HepG2 (cell line): ENCODE measurements at regions not wholly inside any gene's neighbourhood (a gene's known extent, or its start where the extent isn't known, plus 50 kb on each side); places are given as distances from the start of the nearest gene placed in this dataset.

ENCODE experiments used
- CREM ChIP-seq, 2 experiments: sonication (generic) in 1 of 2; formaldehyde crosslinking in 1 of 2; IDR thresholded peaks; 2 replicates each; pipeline versions ENCODE4 v1.4.0 to v1.6.1; 2016 to 2020; ENCODE audit warnings: antibody characterized with exemption in 1 of 2, mild to moderate bottlenecking in 1 of 2, missing genetic modification reagents in 1 of 2
- IRF2 ChIP-seq: IDR thresholded peaks from 2 replicates; pipeline ENCODE4 v1.6.1; 2018; ENCODE audit warnings: missing genetic modification reagents, missing compliant biosample characterization
- KDM4B ChIP-seq: sonication (generic); formaldehyde crosslinking; IDR thresholded peaks from 2 replicates; pipeline ENCODE4 v1.4.0; 2020; ENCODE audit warnings: missing genetic modification reagents
- PRPF4 ChIP-seq: fragments of 200-400 bp; formaldehyde crosslinking; IDR thresholded peaks from 2 replicates; pipeline ENCODE4 v1.6.1; 2016; ENCODE audit warnings: low read length, low read depth; ENCODE audit not compliant: poor library complexity, severe bottlenecking
- TF ChIP-seq, protein P1 (sequence below): sonication (generic); formaldehyde crosslinking; IDR thresholded peaks from 2 replicates; pipeline ENCODE4 v1.8.0; 2022; ENCODE audit warnings: mild to moderate bottlenecking, missing genetic modification reagents, borderline replicate concordance
- TF ChIP-seq, protein P2 (sequence below): sonication (generic); formaldehyde crosslinking; IDR thresholded peaks from 2 replicates; pipeline ENCODE4 v1.4.0; 2020; ENCODE audit warnings: missing genetic modification reagents, borderline replicate concordance
- TF ChIP-seq, protein P3 (sequence below), 2 experiments: sonication (generic) in 1 of 2; formaldehyde crosslinking in 1 of 2; IDR thresholded peaks; 2 replicates each; pipeline versions ENCODE4 v1.4.0 to v1.6.1; 2016 to 2020; ENCODE audit warnings: borderline replicate concordance in 1 of 2, low read depth in 1 of 2, mild to moderate bottlenecking in 1 of 2, missing genetic modification reagents in 1 of 2

DNA sequence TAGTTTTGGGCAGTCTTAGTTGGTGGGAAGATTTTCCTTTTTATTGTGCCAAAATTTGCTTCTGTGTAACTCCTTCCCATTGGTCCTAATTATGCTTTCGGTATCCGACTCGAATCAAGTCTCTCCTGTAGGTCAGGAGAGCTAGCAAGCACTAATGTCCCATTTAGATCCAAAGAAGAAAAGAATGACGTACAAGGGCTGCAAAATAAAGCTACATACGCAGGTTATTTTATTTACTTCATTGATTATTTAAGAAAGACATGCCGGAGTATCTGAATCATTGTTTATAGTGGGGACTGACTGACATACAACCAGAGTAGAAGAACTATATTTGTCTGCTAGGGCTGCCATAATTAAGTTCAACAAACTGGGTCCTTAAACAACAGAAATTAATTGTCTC, 648.5 kb downstream of the CPS1 start (continued):
- TF ChIP-seq CREM (IDR thresholded peaks at IDR 0.05) (no peak), CREM (CRISPR knock-in tag; IDR thresholded peaks at IDR 0.05) (no peak), PRPF4 (no peak), IRF2 (no peak), KDM4B (CRISPR knock-in tag) (no peak)
- TF ChIP-seq, protein P1, sequence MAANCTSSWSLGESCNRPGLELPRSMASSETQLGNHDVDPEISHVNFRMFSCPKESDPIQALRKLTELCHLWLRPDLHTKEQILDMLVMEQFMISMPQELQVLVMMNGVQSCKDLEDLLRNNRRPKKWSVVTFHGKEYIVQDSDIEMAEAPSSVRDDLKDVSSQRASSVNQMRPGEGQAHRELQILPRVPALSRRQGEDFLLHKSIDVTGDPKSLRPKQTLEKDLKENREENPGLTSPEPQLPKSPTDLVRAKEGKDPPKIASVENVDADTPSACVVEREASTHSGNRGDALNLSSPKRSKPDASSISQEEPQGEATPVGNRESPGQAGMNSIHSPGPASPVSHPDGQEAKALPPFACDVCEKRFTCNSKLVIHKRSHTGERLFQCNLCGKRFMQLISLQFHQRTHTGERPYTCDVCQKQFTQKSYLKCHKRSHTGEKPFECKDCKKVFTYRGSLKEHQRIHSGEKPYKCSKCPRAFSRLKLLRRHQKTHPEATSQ, result no peak
- TF ChIP-seq, protein P2, sequence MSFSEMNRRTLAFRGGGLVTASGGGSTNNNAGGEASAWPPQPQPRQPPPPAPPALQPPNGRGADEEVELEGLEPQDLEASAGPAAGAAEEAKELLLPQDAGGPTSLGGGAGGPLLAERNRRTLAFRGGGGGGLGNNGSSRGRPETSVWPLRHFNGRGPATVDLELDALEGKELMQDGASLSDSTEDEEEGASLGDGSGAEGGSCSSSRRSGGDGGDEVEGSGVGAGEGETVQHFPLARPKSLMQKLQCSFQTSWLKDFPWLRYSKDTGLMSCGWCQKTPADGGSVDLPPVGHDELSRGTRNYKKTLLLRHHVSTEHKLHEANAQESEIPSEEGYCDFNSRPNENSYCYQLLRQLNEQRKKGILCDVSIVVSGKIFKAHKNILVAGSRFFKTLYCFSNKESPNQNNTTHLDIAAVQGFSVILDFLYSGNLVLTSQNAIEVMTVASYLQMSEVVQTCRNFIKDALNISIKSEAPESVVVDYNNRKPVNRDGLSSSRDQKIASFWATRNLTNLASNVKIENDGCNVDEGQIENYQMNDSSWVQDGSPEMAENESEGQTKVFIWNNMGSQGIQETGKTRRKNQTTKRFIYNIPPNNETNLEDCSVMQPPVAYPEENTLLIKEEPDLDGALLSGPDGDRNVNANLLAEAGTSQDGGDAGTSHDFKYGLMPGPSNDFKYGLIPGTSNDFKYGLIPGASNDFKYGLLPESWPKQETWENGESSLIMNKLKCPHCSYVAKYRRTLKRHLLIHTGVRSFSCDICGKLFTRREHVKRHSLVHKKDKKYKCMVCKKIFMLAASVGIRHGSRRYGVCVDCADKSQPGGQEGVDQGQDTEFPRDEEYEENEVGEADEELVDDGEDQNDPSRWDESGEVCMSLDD, result no peak
- TF ChIP-seq, protein P3, sequence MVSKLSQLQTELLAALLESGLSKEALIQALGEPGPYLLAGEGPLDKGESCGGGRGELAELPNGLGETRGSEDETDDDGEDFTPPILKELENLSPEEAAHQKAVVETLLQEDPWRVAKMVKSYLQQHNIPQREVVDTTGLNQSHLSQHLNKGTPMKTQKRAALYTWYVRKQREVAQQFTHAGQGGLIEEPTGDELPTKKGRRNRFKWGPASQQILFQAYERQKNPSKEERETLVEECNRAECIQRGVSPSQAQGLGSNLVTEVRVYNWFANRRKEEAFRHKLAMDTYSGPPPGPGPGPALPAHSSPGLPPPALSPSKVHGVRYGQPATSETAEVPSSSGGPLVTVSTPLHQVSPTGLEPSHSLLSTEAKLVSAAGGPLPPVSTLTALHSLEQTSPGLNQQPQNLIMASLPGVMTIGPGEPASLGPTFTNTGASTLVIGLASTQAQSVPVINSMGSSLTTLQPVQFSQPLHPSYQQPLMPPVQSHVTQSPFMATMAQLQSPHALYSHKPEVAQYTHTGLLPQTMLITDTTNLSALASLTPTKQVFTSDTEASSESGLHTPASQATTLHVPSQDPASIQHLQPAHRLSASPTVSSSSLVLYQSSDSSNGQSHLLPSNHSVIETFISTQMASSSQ (IDR thresholded peaks at IDR 0.05; ENCODE audit: low read depth), result no peak
- TF ChIP-seq, protein P3 (CRISPR knock-in tag; IDR thresholded peaks at IDR 0.05; ENCODE audit: borderline replicate concordance), result no peak
